AG08395 (cell line): ENCODE measurements at regions not wholly inside any gene's neighbourhood (a gene's known extent, or its start where the extent isn't known, plus 50 kb on each side); places are given as distances from the start of the nearest gene placed in this dataset.

ENCODE experiments used
- DNase-seq: peaks from one replicate; pipeline ENCODE4 v3.0.0; 2012; ENCODE audit warnings: mixed read lengths, low spot score

- no peak for DNase-seq
Measured at GRCh38 chr5:93275376-93275775, 305.6 kb downstream of the NR2F1-AS1 start.

- DNase-seq, result peak; percentile 31
Measured at GRCh38 chr5:93274291-93274690, 306.7 kb downstream of the NR2F1-AS1 start.

- DNase-seq, result peak; percentile 64
Measured at GRCh38 chr5:93273176-93273575, 307.8 kb downstream of the NR2F1-AS1 start.

- no peak for DNase-seq
Measured at GRCh38 chr5:93272108-93272507, 308.9 kb downstream of the NR2F1-AS1 start.

- DNase-seq, result no peak
Measured at GRCh38 chr5:93267736-93268135, 313.3 kb downstream of the NR2F1-AS1 start.

- no peak for DNase-seq
Measured at GRCh38 chr5:93267276-93267675, 313.7 kb downstream of the NR2F1-AS1 start.

- peak; percentile 27 for DNase-seq
Measured at GRCh38 chr5:93257616-93258015, 323.4 kb downstream of the NR2F1-AS1 start.

- no peak for DNase-seq
Measured at GRCh38 chr5:93255796-93256195, 325.2 kb downstream of the NR2F1-AS1 start.

- DNase-seq, result no peak
Measured at GRCh38 chr5:93252165-93252564, 328.9 kb downstream of the NR2F1-AS1 start.

GRCh38 chr5:93251347-93251746 lies 329.7 kb downstream of the NR2F1-AS1 start:
- DNase-seq, result no peak

- DNase-seq, result no peak
Measured at GRCh38 chr5:93250424-93250823, 330.6 kb downstream of the NR2F1-AS1 start.

- no peak for DNase-seq
Measured at GRCh38 chr5:93249651-93250289, 331.2 kb downstream of the NR2F1-AS1 start.

GRCh38 chr5:93247105-93247504 lies 333.9 kb downstream of the NR2F1-AS1 start:
- DNase-seq, result no peak

GRCh38 chr5:93246090-93246855 lies 334.7 kb downstream of the NR2F1-AS1 start:
- peak; percentile 30 for DNase-seq

GRCh38 chr5:93245226-93245625 lies 335.8 kb downstream of the NR2F1-AS1 start:
- DNase-seq, result no peak

- DNase-seq, result no peak
Measured at GRCh38 chr5:93243481-93243880, 337.5 kb downstream of the NR2F1-AS1 start.

GRCh38 chr5:93240228-93240834 lies 340.7 kb downstream of the NR2F1-AS1 start:
- no peak for DNase-seq

- no peak for DNase-seq
Measured at GRCh38 chr5:93236807-93237421, 344.1 kb downstream of the NR2F1-AS1 start.

GRCh38 chr5:93235761-93236160 lies 345.3 kb downstream of the NR2F1-AS1 start:
- DNase-seq, result no peak

GRCh38 chr5:93226202-93226735 lies 354.8 kb downstream of the NR2F1-AS1 start:
- no peak for DNase-seq

GRCh38 chr5:93225748-93226147 lies 355.3 kb downstream of the NR2F1-AS1 start:
- no peak for DNase-seq

GRCh38 chr5:93224624-93225023 lies 356.4 kb downstream of the NR2F1-AS1 start:
- no peak for DNase-seq
